Endothelial cell of umbilical vein (primary cell): ENCODE measurements at regions not wholly inside any gene's neighbourhood (a gene's known extent, or its start where the extent isn't known, plus 50 kb on each side); places are given as distances from the start of the nearest gene placed in this dataset.

Experiments
- BruUV-seq: library from RNA; stranded (reverse); fragments of 400-500 nt; replicated peaks from 2 replicates; lab custom pipeline; 2021; lab: Mats Ljungman, UMichigan
- CTCF ChIA-PET: fragments of 300-600, 350-600 bp; sonication (Branson Sonifier 250); formaldehyde crosslinking; loops from one replicate; lab custom pipeline; 2021; ENCODE audit warnings: antibody characterized with exemption, inconsistent platforms; lab: Charles Lee
- POLR2A ChIA-PET: fragments of 300-600, 350-600 bp; sonication (Branson Sonifier 250); formaldehyde crosslinking; loops from one replicate; lab custom pipeline; 2021; ENCODE audit warnings: antibody characterized with exemption, inconsistent platforms; lab: Charles Lee
- DNase-seq: peaks from one replicate; pipeline ENCODE4 v3.0.0-alpha.2; 2011; ENCODE audit warnings: low read depth, low spot score
- FAIRE-seq: peaks from 2 replicates; lab custom pipeline; 2011; peaks lifted over from hg19 to GRCh38; lab: Jason Lieb, UNC
- H2AFZ ChIP-seq: 2 replicates; pipeline ENCODE4 v1.6.0; 2012; ENCODE audit warnings: low read depth, low read length, control low read depth, inconsistent platforms
- H3K27ac ChIP-seq: 2 replicates; pipeline ENCODE4 v1.5.1; 2011; ENCODE audit warnings: low read depth, mild to moderate bottlenecking, control low read depth, low read length, moderate library complexity; ENCODE audit not compliant: insufficient read depth
- H3K27me3 ChIP-seq, 2 experiments: 2 replicates each; pipeline versions ENCODE4 v1.6.0 to v1.6.1; 2011; ENCODE audit warnings: low read length in 2 of 2, mixed read lengths in 1 of 2; ENCODE audit not compliant: control insufficient read depth in 2 of 2, insufficient read depth in 2 of 2
- H3K36me3 ChIP-seq, 2 experiments: 2 replicates in 1 of 2; 3 replicates in 1 of 2; pipeline ENCODE4 v1.5.1; 2011; ENCODE audit warnings: low read length in 2 of 2, mild to moderate bottlenecking in 1 of 2, moderate library complexity in 1 of 2; ENCODE audit not compliant: control insufficient read depth in 2 of 2, insufficient read depth in 2 of 2; ENCODE audit errors: extremely low read depth in 1 of 2
- H3K4me1 ChIP-seq: 3 replicates; pipeline ENCODE4 v1.5.1; 2011; ENCODE audit warnings: mild to moderate bottlenecking, low read length; ENCODE audit not compliant: control insufficient read depth, insufficient read depth; ENCODE audit errors: extremely low read depth
- H3K4me2 ChIP-seq: 2 replicates; pipeline ENCODE4 v1.6.1; 2011; ENCODE audit warnings: low read length, control low read depth, mixed read lengths; ENCODE audit not compliant: insufficient read depth
- H3K4me3 ChIP-seq, 3 experiments: fragments of 200-600 bp in 1 of 3; sonication (generic), shearing (Covaris generic) in 1 of 3; replicated peaks in 1 of 3; 2 replicates each; pipeline ENCODE4 v1.5.1; 2011 to 2016; ENCODE audit warnings: control low read depth in 3 of 3, low read length in 3 of 3, mild to moderate bottlenecking in 2 of 3, inconsistent platforms in 1 of 3, low read depth in 1 of 3, moderate library complexity in 1 of 3; ENCODE audit not compliant: insufficient read depth in 1 of 3
- H3K79me2 ChIP-seq: 2 replicates; pipeline ENCODE4 v1.6.0; 2012; ENCODE audit warnings: low read length, inconsistent platforms; ENCODE audit not compliant: control insufficient read depth, insufficient read depth
- H3K9ac ChIP-seq: replicated peaks from 2 replicates; pipeline ENCODE3; 2011; ENCODE audit warnings: low read length, control low read depth; ENCODE audit not compliant: insufficient read depth; ENCODE audit errors: extremely low read depth
- H3K9me1 ChIP-seq: replicated peaks from 3 replicates; pipeline ENCODE4 v1.6.0; 2011; ENCODE audit warnings: mild to moderate bottlenecking, low read length; ENCODE audit not compliant: control insufficient read depth, insufficient read depth; ENCODE audit errors: extremely low read depth
- H3K9me3 ChIP-seq: replicated peaks from 2 replicates; pipeline ENCODE4 v1.5.1; 2012; ENCODE audit warnings: low read length, inconsistent platforms; ENCODE audit not compliant: control insufficient read depth, insufficient read depth
- H4K20me1 ChIP-seq: replicated peaks from 2 replicates; pipeline ENCODE3; 2011; ENCODE audit warnings: mild to moderate bottlenecking, low read length; ENCODE audit not compliant: control insufficient read depth, insufficient read depth; ENCODE audit errors: extremely low read depth
- CTCF ChIP-seq, 2 donors: IDR thresholded peaks; 1 replicate in 1 of 2; 2 replicates in 1 of 2; pipeline ENCODE4 v1.5.1; 2011; ENCODE audit warnings: low read length in 2 of 2, mild to moderate bottlenecking in 2 of 2, moderate library complexity in 2 of 2, control low read depth in 1 of 2, inconsistent platforms in 1 of 2, low read depth in 1 of 2; ENCODE audit not compliant: insufficient read depth in 1 of 2; ENCODE audit errors: extremely low read depth in 1 of 2
- EZH2 ChIP-seq: IDR thresholded peaks from 2 replicates; pipeline ENCODE4 v1.6.1; 2012; ENCODE audit warnings: borderline replicate concordance, low read depth, mild to moderate bottlenecking, moderate library complexity, low read length, inconsistent platforms; ENCODE audit not compliant: severe bottlenecking
- FOS ChIP-seq: IDR thresholded peaks from 2 replicates; pipeline ENCODE4 v1.6.1; 2011; ENCODE audit warnings: mild to moderate bottlenecking, low read length, moderate library complexity, borderline replicate concordance; ENCODE audit not compliant: insufficient read depth
- GATA2 ChIP-seq: IDR thresholded peaks from 2 replicates; pipeline ENCODE4 v1.7.0; 2011; ENCODE audit warnings: low read depth, mild to moderate bottlenecking, moderate library complexity, mixed read lengths, low read length; ENCODE audit not compliant: insufficient read length, insufficient read depth
- JUN ChIP-seq: IDR thresholded peaks from 2 replicates; pipeline ENCODE4 v1.6.1; 2011; ENCODE audit warnings: borderline replicate concordance, low read depth; ENCODE audit not compliant: insufficient read length, insufficient read depth
- MAX ChIP-seq: IDR thresholded peaks from 2 replicates; pipeline ENCODE4 v1.6.1; 2011; ENCODE audit not compliant: insufficient read depth, insufficient read length
- MYC ChIP-seq: IDR thresholded peaks from one replicate; pipeline ENCODE4 v1.6.1; 2011; ENCODE audit warnings: mild to moderate bottlenecking, low read depth, low read length
- POLR2A ChIP-seq: IDR thresholded peaks from 2 replicates; pipeline ENCODE4 v1.6.1; 2012; ENCODE audit warnings: low read depth, mild to moderate bottlenecking, control low read depth, low read length
- POLR2AphosphoS5 ChIP-seq: IDR thresholded peaks from 2 replicates; pipeline ENCODE4 v1.6.1; 2012; ENCODE audit warnings: low read depth, mild to moderate bottlenecking, control low read depth, low read length, moderate library complexity; ENCODE audit not compliant: insufficient read depth
- dilution Hi-C: fragments of 300-500 bp; cut with MboI; formaldehyde crosslinking; loops from one replicate; pipeline ENCODE4 v1.15.0; 2019; ENCODE audit warnings: low sequenced_read_pairs; ENCODE audit not compliant: extremely low pct_ligation_motif_present
- intact Hi-C: fragments of 100-400 bp; cut with micrococcal nuclease; formaldehyde crosslinking; loops from one replicate; pipeline ENCODE4 v1.10.0; 2022

- DNase-seq: no peak
- no TSS peak for BruUV-seq
- TF ChIP-seq EZH2: no peak
- no peak for TF ChIP-seq MAX
- no peak for TF ChIP-seq MYC
- TF ChIP-seq POLR2A: no peak
- Histone ChIP-seq H3K9me1 (no peaks in the 10 kb centered on the region), H3K9ac (no peak overlapping the region), H3K4me3 (no peak overlapping the region), H4K20me1 (no peaks in the 10 kb centered on the region), H3K4me1 (no peaks in the 10 kb centered on the region), H3K36me3 (no peaks in the 10 kb centered on the region), H3K27ac (no peak overlapping the region), H3K79me2 (no peaks in the 10 kb centered on the region), H3K9me3 (no peaks in the 10 kb centered on the region), H3K27me3 (no peaks in the 10 kb centered on the region), H3K4me2 (no peak overlapping the region), H2AFZ (no peak overlapping the region)
- intact Hi-C loops (no loop called here), dilution Hi-C loops (no loop called here)
- ChIA-PET CTCF (no interaction called here), POLR2A (no interaction called here)
- no peak for FAIRE-seq
Observed at GRCh38 chr10:65675236-65675635, 1250.6 kb upstream of the LRRTM3 start.

- no peaks in the 10 kb centered on the region for H3K36me3 ChIP-seq
- dilution Hi-C loops: no loop called here
- no peaks in the 10 kb centered on the region for H3K79me2 ChIP-seq
- no peak overlapping the region for H3K27ac ChIP-seq
- intact Hi-C loops: no loop called here
- H2AFZ ChIP-seq: no peak overlapping the region
- no TSS peak for BruUV-seq
- ChIA-PET CTCF (no interaction called here), POLR2A (no interaction called here)
- no peaks in the 10 kb centered on the region for H3K4me1 ChIP-seq
- H4K20me1 ChIP-seq: no peaks in the 10 kb centered on the region
- no peak overlapping the region for H3K9ac ChIP-seq
- no peak overlapping the region for H3K4me3 ChIP-seq
- H3K9me3 ChIP-seq: no peaks in the 10 kb centered on the region
- no peak for FAIRE-seq
- no peaks in the 10 kb centered on the region for H3K27me3 ChIP-seq
- no peaks in the 10 kb centered on the region for H3K9me1 ChIP-seq
- no peak for DNase-seq
- H3K4me2 ChIP-seq: no peak overlapping the region
- no peak for TF ChIP-seq EZH2
- no peak for TF ChIP-seq POLR2A
- TF ChIP-seq MYC: no peak
- TF ChIP-seq POLR2AphosphoS5: no peak
- TF ChIP-seq JUN: no peak
- no peak for TF ChIP-seq CTCF (IDR thresholded peaks at IDR 0.05; ENCODE audit: extremely low read depth in 1 of 2, insufficient read depth in 1 of 2, low read depth in 1 of 2, low read length in 2 of 2)
- no peak for TF ChIP-seq FOS
- TF ChIP-seq GATA2: no peak
- TF ChIP-seq MAX: no peak
Observed at GRCh38 chr10:65684896-65685295, 1240.9 kb upstream of the LRRTM3 start.
